Panc1 (cell line): ENCODE measurements at regions not wholly inside any gene's neighbourhood (a gene's known extent, or its start where the extent isn't known, plus 50 kb on each side); places are given as distances from the start of the nearest gene placed in this dataset.

Experiments used
- ATAC-seq: fragments of 200-7000 bp; cut with Tn5 transposase; 2 replicates; pipeline ENCODE4 v1.9.1; 2020; ENCODE audit warnings: mild to moderate bottlenecking, moderate library complexity
- BruUV-seq: library from RNA; stranded (reverse); fragments of 400-500 nt; replicated peaks from 2 replicates; lab custom pipeline; 2021; lab: Mats Ljungman, UMichigan
- CTCF ChIA-PET: fragments of 300-600 bp; sonication (Branson Sonifier 250); formaldehyde crosslinking; loops from one replicate; lab custom pipeline; 2022; ENCODE audit warnings: antibody characterized with exemption; lab: Charles Lee
- POLR2A ChIA-PET: fragments of 300-600 bp; sonication (Branson Sonifier 250); formaldehyde crosslinking; loops from one replicate; lab custom pipeline; 2022; ENCODE audit warnings: antibody characterized with exemption; lab: Charles Lee
- DNase-seq: peaks from one replicate; pipeline ENCODE4 v3.0.0-alpha.2; 2010; ENCODE audit warnings: low read depth, low spot score
- H3K27ac ChIP-seq: 2 replicates; pipeline ENCODE4 v1.5.1; 2011; ENCODE audit warnings: mild to moderate bottlenecking, low read length, inconsistent platforms
- H3K27me3 ChIP-seq: fragments of 200-500 bp; sonication (Bioruptor generic); 2 replicates; pipeline ENCODE4 v1.6.0; 2014; ENCODE audit warnings: low read length, inconsistent platforms; ENCODE audit not compliant: control insufficient read depth, insufficient read depth
- H3K36me3 ChIP-seq: fragments of 200-500 bp; sonication (Bioruptor generic); 2 replicates; pipeline ENCODE4 v1.5.1; 2014; ENCODE audit warnings: inconsistent platforms, mild to moderate bottlenecking, low read length, moderate library complexity; ENCODE audit not compliant: control insufficient read depth, insufficient read depth
- H3K4me1 ChIP-seq: 2 replicates; pipeline ENCODE4 v1.5.1; 2011; ENCODE audit warnings: inconsistent platforms, mild to moderate bottlenecking, low read length, moderate library complexity; ENCODE audit not compliant: control insufficient read depth, insufficient read depth
- H3K4me3 ChIP-seq, 2 experiments: 2 replicates each; pipeline ENCODE4 v1.5.1; 2011 to 2012; ENCODE audit warnings: low read depth in 2 of 2, low read length in 2 of 2, mild to moderate bottlenecking in 2 of 2, inconsistent platforms in 1 of 2, moderate library complexity in 1 of 2
- H3K9me3 ChIP-seq: fragments of 200-500 bp; sonication (Bioruptor generic); 2 replicates; pipeline ENCODE4 v1.5.1; 2014; ENCODE audit warnings: low read depth, mild to moderate bottlenecking, inconsistent platforms, low read length, moderate library complexity; ENCODE audit not compliant: control insufficient read depth, insufficient read depth
- POLR2AphosphoS5 ChIP-seq: IDR thresholded peaks from 2 replicates; pipeline ENCODE4 v1.6.1; 2012; ENCODE audit warnings: mild to moderate bottlenecking, low read depth, low read length, moderate library complexity
- SIN3A ChIP-seq: IDR thresholded peaks from 2 replicates; pipeline ENCODE4 v1.6.1; 2012; ENCODE audit warnings: low read depth, mild to moderate bottlenecking, low read length, moderate library complexity, borderline replicate concordance; ENCODE audit not compliant: insufficient read depth
- TCF7L2 ChIP-seq: IDR thresholded peaks from 2 replicates; pipeline ENCODE4 v1.6.1; 2011; ENCODE audit warnings: mild to moderate bottlenecking, low read depth, low read length, inconsistent platforms
- in situ Hi-C: cut with HindIII; loops from 2 replicates; pipeline ENCODE4 v1.10.0; 2016; ENCODE audit warnings: low sequenced_read_pairs, low pct_unique_long_range_greater_than_20kb
- intact Hi-C: fragments of 100-400 bp; cut with micrococcal nuclease; formaldehyde crosslinking; loops from one replicate; pipeline ENCODE4 v1.10.0; 2022; ENCODE audit not compliant: unreplicated experiment
- TF ChIP-seq, protein P1 (sequence below): fragments of 450-650 bp; IDR thresholded peaks from 2 replicates; pipeline ENCODE4 v1.5.1; 2017; ENCODE audit warnings: mild to moderate bottlenecking
- TF ChIP-seq, protein P2 (sequence below), 2 experiments: IDR thresholded peaks; 2 replicates each; pipeline ENCODE4 v1.6.1; 2011 to 2012; ENCODE audit warnings: low read depth in 2 of 2, control low read depth in 1 of 2, low read length in 1 of 2, mild to moderate bottlenecking in 1 of 2, moderate library complexity in 1 of 2; ENCODE audit not compliant: insufficient read depth in 1 of 2

DNA sequence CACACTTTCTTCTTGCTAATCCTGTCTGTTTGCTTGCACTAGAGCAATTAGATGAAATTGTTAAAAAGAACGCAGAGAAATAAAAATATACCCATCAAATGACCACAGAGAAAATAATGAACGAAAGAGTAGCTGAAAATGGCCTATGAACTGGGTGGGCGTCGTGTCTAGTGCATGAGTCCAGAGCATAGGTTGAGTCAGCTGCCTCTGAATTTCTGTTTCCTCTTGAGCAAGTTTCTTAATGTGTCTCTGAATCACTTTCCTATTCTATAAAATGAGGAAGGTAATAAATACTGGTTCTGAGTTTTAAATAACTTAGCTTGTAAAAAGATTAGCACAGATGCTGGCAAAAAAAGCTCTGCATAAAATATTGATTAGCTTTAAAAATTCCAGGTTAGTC lies 75.0 kb downstream of the POM121L12 start:
- Histone ChIP-seq H3K9me3 (no peaks in the 10 kb centered on the region), H3K27me3 (no peaks in the 10 kb centered on the region), H3K36me3 (no peaks in the 10 kb centered on the region), H3K27ac (no peak overlapping the region), H3K4me1 (no peaks in the 10 kb centered on the region), H3K4me3 (no peak overlapping the region)
- DNase-seq: no peak
- in situ Hi-C loops: no loop called here
- intact Hi-C loops: no loop called here
- no TSS peak for BruUV-seq
- TF ChIP-seq POLR2AphosphoS5 (no peak), TCF7L2 (no peak), SIN3A (no peak)
- TF ChIP-seq, protein P1, sequence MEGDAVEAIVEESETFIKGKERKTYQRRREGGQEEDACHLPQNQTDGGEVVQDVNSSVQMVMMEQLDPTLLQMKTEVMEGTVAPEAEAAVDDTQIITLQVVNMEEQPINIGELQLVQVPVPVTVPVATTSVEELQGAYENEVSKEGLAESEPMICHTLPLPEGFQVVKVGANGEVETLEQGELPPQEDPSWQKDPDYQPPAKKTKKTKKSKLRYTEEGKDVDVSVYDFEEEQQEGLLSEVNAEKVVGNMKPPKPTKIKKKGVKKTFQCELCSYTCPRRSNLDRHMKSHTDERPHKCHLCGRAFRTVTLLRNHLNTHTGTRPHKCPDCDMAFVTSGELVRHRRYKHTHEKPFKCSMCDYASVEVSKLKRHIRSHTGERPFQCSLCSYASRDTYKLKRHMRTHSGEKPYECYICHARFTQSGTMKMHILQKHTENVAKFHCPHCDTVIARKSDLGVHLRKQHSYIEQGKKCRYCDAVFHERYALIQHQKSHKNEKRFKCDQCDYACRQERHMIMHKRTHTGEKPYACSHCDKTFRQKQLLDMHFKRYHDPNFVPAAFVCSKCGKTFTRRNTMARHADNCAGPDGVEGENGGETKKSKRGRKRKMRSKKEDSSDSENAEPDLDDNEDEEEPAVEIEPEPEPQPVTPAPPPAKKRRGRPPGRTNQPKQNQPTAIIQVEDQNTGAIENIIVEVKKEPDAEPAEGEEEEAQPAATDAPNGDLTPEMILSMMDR: no peak
- TF ChIP-seq, protein P2, sequence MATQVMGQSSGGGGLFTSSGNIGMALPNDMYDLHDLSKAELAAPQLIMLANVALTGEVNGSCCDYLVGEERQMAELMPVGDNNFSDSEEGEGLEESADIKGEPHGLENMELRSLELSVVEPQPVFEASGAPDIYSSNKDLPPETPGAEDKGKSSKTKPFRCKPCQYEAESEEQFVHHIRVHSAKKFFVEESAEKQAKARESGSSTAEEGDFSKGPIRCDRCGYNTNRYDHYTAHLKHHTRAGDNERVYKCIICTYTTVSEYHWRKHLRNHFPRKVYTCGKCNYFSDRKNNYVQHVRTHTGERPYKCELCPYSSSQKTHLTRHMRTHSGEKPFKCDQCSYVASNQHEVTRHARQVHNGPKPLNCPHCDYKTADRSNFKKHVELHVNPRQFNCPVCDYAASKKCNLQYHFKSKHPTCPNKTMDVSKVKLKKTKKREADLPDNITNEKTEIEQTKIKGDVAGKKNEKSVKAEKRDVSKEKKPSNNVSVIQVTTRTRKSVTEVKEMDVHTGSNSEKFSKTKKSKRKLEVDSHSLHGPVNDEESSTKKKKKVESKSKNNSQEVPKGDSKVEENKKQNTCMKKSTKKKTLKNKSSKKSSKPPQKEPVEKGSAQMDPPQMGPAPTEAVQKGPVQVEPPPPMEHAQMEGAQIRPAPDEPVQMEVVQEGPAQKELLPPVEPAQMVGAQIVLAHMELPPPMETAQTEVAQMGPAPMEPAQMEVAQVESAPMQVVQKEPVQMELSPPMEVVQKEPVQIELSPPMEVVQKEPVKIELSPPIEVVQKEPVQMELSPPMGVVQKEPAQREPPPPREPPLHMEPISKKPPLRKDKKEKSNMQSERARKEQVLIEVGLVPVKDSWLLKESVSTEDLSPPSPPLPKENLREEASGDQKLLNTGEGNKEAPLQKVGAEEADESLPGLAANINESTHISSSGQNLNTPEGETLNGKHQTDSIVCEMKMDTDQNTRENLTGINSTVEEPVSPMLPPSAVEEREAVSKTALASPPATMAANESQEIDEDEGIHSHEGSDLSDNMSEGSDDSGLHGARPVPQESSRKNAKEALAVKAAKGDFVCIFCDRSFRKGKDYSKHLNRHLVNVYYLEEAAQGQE (IDR thresholded peaks at IDR 0.05; ENCODE audit: insufficient read depth in 1 of 2, low read depth in 2 of 2, low read length in 1 of 2): no peak
- POLR2A ChIA-PET: no interaction called here
- CTCF ChIA-PET: no interaction called here
- ATAC-seq: no peak

DNA sequence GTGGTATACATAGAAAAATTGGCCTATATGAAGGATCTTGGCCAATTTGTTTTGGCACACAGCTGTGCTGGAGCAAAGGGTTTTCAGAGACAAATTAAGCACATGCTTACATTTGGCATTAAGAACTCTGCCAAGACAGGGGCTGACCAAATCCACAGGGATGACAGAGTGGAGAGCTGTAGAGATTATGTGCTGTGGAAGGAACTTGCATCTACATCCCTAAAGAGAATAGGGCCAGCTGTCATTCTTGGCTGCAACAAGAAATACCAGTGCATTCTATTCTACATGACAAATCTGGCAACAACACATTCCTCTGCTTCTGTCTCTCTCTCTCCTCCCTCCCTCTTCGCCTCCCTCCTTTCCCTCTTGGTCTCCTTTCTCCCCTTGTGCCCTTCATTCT lies 75.6 kb downstream of the POM121L12 start:
- ATAC-seq: no peak

More for the DNA sequence above, 75.6 kb downstream of the POM121L12 start:
- CTCF ChIA-PET: no interaction called here
- TF ChIP-seq, protein P1: no peak
- TF ChIP-seq, protein P2 (IDR thresholded peaks at IDR 0.05; ENCODE audit: insufficient read depth in 1 of 2, low read depth in 2 of 2, low read length in 1 of 2): no peak
- TF ChIP-seq TCF7L2 (no peak), SIN3A (no peak), POLR2AphosphoS5 (no peak)
- POLR2A ChIA-PET: no interaction called here
- H3K27ac ChIP-seq: no peak overlapping the region
- no TSS peak for BruUV-seq
- in situ Hi-C loops (no loop called here), intact Hi-C loops (no loop called here)
- H3K4me1 ChIP-seq: no peaks in the 10 kb centered on the region
- H3K36me3 ChIP-seq: no peaks in the 10 kb centered on the region
- H3K27me3 ChIP-seq: no peaks in the 10 kb centered on the region
- no peak for DNase-seq
- H3K9me3 ChIP-seq: no peaks in the 10 kb centered on the region
- H3K4me3 ChIP-seq: no peak overlapping the region
